Esophagus (tissue), 2 donors: ENCODE measurements at regions not wholly inside any gene's neighbourhood (a gene's known extent, or its start where the extent isn't known, plus 50 kb on each side); places are given as distances from the start of the nearest gene placed in this dataset.

Source experiments
- H3K27ac ChIP-seq, 2 donors: one replicate each; pipeline ENCODE4 v1.5.1; 2013; ENCODE audit warnings: low read depth in 2 of 2, mild to moderate bottlenecking in 2 of 2, inconsistent platforms in 1 of 2, low read length in 1 of 2, moderate library complexity in 1 of 2
- H3K27me3 ChIP-seq, 2 donors: one replicate each; pipeline ENCODE4 v1.6.1; 2013; ENCODE audit warnings: low read length in 2 of 2, control low read depth in 1 of 2, mild to moderate bottlenecking in 1 of 2; ENCODE audit not compliant: insufficient read depth in 2 of 2, control insufficient read depth in 1 of 2
- H3K36me3 ChIP-seq, 2 donors: one replicate each; pipeline ENCODE4 v1.6.1; 2013; ENCODE audit warnings: low read length in 1 of 2; ENCODE audit not compliant: control insufficient read depth in 2 of 2, insufficient read depth in 2 of 2
- H3K4me1 ChIP-seq, 2 donors: one replicate each; pipeline ENCODE4 v1.6.1; 2013; ENCODE audit warnings: low read length in 1 of 2; ENCODE audit not compliant: control insufficient read depth in 2 of 2, insufficient read depth in 2 of 2
- H3K4me3 ChIP-seq, 2 donors: one replicate each; pipeline ENCODE4 v1.5.1; 2013; ENCODE audit warnings: low read length in 2 of 2, mild to moderate bottlenecking in 2 of 2, low read depth in 1 of 2, moderate library complexity in 1 of 2
- H3K9me3 ChIP-seq, 2 donors: one replicate each; pipeline ENCODE4 v1.6.1; 2013; ENCODE audit warnings: mild to moderate bottlenecking in 2 of 2, low read depth in 1 of 2, low read length in 1 of 2, moderate library complexity in 1 of 2; ENCODE audit not compliant: control insufficient read depth in 2 of 2, insufficient read depth in 1 of 2
- WGBS, 2 donors: extraction: QIAGEN DNeasy Blood & Tissue Kit; methylation state at CpG; one replicate each; pipeline ENCODE4 v1.1.7; 2013; 5-methylcytosine and 5-hydroxymethylcytosine counted together
- donor health status: healthy with polysubstance abuse.
- donor health status: Bipolar disorder and iron deficiency.

DNA sequence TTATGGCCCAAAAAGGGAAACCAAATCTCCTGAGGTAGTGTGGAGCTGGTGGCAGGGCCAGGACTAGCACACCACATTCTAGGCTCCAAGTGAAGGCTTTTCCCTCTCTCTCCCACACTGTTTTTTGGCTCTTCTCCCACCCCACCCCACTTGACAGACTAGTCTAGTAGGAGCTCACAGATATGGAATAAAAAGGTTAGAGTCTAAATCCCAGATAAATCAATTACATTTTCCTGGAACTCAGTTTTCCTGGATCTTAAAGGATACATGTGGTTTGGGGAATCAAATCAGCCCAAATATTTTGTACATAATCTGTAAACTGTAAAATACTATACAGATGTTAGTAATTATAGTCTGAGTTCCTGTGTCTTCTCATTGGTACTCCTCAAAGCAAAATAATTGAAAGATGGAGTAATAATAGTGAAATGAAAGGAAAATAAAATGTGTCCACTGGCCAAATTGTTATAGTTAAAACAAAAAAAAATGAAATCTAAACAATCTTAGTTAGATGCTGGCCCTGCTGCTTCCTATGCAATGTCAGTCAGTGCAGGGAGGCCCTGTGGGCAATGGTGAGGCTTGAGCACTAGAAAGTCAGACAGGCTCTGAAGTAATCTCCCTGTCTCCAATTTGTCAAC, 370.4 kb upstream of the CPEB2 start:
- Histone ChIP-seq H3K4me3 (no peak overlapping the region), H3K9me3 (no peaks in the 10 kb centered on the region), H3K27me3 (no peaks in the 10 kb centered on the region), H3K27ac (no peak overlapping the region), H3K36me3 (no peaks in the 10 kb centered on the region), H3K4me1 (no peaks in the 10 kb centered on the region)

DNA sequence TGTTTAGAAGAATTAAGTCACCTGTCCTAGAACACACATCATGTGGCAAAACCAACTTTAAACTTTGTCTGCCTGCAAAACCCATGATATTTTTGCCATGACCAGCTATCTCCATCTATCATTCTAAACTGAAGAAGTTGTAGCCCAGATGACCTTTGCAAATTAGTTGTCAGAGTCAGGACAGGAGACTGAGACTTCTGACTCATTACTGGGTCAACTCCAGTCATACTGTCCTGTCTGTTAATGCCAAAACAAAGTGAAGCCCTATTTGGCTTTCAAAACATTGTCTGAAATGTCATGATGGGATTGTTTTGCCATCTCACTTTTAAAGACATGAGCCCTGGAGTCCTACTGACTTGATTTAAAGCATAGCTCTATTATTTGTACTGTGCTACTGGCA, 365.7 kb upstream of the CPEB2 start:
- no peak overlapping the region for H3K4me3 ChIP-seq
- no peaks in the 10 kb centered on the region for H3K27me3 ChIP-seq
- H3K27ac ChIP-seq, result no peak overlapping the region
- no peaks in the 10 kb centered on the region for H3K36me3 ChIP-seq
- H3K9me3 ChIP-seq, result no peaks in the 10 kb centered on the region
- no peaks in the 10 kb centered on the region for H3K4me1 ChIP-seq

DNA sequence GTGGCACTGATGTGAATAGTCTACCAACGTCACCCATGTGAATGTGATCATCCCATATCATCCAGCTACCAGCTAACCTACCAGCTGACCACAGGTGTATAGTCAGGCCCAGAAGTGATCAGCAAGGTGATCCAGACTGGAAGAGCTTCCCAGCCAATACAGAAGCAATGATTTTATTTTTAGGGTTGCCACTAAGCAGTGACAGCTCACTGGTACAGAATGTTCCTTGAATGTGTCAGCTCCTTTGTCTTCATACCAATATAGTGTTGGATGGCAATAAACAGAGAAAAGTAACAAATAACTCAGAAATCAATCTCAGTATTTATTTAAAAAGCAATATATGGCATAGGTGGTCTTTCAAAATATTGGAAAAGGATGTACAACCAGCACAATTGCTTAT, 361.8 kb upstream of the CPEB2 start:
- WGBS, 2 donors, result 83 to 85% methylated on average over 1 of the region's 1 CpG
- Histone ChIP-seq H3K27me3 (no peaks in the 10 kb centered on the region), H3K9me3 (no peaks in the 10 kb centered on the region), H3K4me3 (no peak overlapping the region), H3K4me1 (no peaks in the 10 kb centered on the region), H3K36me3 (no peaks in the 10 kb centered on the region), H3K27ac (no peak overlapping the region)

DNA sequence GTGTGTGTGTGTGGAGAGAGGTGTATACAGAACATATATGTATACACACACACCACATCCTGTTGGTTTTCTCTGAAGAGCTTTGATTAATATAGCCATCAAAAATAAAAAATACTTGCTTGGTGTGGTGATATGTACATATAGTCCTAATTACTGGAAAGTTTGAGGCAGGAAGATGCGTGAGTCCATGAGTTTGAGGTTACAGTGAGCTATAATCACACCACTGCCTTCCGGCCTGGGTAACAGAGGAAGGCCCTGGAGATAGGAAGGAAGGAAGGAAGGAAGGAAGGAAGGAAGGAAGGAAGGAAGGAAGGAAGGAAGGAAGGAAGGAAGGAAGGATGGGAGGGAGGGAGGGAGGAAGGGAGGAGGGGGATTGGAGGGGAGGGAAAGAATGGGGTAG, 360.4 kb upstream of the CPEB2 start:
- Histone ChIP-seq H3K9me3 (no peaks in the 10 kb centered on the region), H3K27ac (no peak overlapping the region), H3K4me3 (no peak overlapping the region), H3K27me3 (no peaks in the 10 kb centered on the region), H3K36me3 (no peaks in the 10 kb centered on the region), H3K4me1 (no peaks in the 10 kb centered on the region)
- 90 to 96% methylated on average over 2 of the region's 2 CpGs for WGBS, 2 donors

DNA sequence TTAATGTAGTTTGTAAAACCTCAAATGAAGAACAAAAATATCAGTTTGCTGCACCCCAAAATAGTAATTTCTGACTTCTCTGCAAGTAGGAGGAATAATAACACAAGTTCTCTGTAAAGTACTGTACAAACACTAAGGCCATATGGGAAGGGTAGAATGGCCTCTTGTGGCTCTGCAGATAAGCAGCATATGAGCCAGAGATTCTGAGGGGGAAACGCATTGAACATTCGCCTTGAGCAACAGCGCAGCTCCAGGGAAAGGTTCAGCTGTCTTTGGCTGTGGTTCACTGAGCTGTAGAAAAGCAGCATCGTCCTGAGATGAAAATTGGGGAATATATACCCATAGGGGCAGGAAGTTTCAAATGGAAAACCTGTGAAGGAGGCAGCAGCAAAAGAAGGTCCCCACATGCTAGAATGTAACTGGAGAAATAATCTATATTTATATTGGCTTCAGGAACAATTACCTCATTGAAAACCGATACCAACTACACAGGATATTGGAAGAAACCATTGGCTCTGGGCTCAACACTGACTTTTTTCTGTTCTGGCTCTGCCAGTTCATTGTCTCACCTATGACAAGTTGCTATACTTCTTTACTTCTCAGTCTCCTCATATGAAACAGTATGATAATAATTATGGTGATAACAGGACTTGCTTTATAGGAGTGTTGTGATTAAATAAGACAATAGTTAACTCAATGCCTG, 357.6 kb upstream of the CPEB2 start:
- WGBS, 2 donors, result 80 to 81% methylated on average over 5 of the region's 5 CpGs
- Histone ChIP-seq H3K4me3 (no peak overlapping the region), H3K36me3 (no peaks in the 10 kb centered on the region), H3K4me1 (no peaks in the 10 kb centered on the region), H3K9me3 (no peaks in the 10 kb centered on the region), H3K27me3 (no peaks in the 10 kb centered on the region), H3K27ac (no peak overlapping the region)

DNA sequence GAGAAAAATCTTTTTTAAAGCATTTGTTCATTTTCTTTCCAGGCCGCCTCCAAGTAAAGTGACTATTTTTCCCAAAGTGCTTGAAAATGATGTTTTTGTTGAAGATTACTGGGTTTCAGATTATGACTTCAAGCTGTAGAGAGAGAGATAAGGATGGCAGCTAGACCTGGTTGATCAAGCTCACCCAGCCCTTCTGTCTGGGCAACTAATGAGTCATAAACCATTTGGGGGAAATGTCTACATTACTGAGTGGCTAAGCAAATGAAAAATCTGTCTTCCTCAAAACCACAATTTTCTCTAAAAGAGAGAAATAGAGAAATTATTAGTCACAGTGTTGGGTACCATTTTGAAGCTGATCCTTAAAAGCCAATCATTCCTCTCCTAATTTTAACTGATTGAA, 355.4 kb upstream of the CPEB2 start:
- Histone ChIP-seq H3K27ac (no peak overlapping the region), H3K36me3 (no peaks in the 10 kb centered on the region), H3K4me1 (no peaks in the 10 kb centered on the region), H3K9me3 (no peaks in the 10 kb centered on the region), H3K4me3 (no peak overlapping the region), H3K27me3 (no peaks in the 10 kb centered on the region)
- 94 to 96% methylated on average over 1 of the region's 1 CpG for WGBS, 2 donors

DNA sequence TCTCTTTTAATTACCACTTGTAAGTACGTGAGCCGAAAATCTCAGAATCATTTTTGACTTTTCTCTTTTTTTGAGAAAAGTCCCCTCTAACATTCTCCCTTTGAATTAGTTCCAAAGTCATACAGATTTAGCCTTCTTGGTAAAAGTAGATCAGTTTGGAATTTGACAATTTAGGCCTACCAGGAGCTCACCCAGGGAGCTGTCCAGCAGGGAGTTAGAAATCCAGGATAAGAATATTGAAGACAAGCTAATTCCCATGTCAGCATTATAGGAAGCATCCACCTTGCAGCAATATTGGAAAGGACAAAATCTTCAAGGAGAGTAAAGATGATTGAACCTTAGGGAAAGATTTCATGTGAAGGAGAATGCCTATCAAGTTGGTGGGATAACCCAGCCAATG, 352.2 kb upstream of the CPEB2 start:
- WGBS, 2 donors, result 92 to 95% methylated on average over 2 of the region's 2 CpGs
- no peak overlapping the region for H3K27ac ChIP-seq
- H3K9me3 ChIP-seq, result no peaks in the 10 kb centered on the region
- H3K36me3 ChIP-seq, result no peaks in the 10 kb centered on the region
- H3K4me1 ChIP-seq, result no peaks in the 10 kb centered on the region
- H3K4me3 ChIP-seq, result no peak overlapping the region
- H3K27me3 ChIP-seq, result no peaks in the 10 kb centered on the region

DNA sequence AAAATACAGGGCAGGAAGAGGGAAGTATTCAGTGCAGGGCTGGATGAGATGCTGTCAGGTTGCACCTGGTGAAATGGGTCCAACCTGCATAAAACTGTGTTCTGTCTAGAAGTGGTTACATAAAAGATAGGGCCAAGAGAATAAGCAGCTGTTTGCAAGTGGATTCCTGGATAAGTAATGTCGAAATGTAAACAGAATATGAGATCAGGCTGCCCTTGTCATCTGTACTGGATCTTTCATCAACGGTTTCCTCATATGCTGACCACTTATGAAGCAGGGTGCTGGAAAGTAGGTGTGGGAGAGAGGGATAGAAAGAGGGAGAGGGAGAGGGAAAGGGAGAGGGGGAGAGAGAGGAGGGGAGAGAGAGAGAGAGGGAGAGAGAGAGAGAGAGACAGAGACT, 349.8 kb upstream of the CPEB2 start:
- Histone ChIP-seq H3K27me3 (no peaks in the 10 kb centered on the region), H3K27ac (no peak overlapping the region), H3K4me3 (no peak overlapping the region), H3K36me3 (no peaks in the 10 kb centered on the region), H3K4me1 (no peaks in the 10 kb centered on the region), H3K9me3 (no peaks in the 10 kb centered on the region)
- 54 to 59% methylated on average over 2 of the region's 2 CpGs for WGBS, 2 donors

DNA sequence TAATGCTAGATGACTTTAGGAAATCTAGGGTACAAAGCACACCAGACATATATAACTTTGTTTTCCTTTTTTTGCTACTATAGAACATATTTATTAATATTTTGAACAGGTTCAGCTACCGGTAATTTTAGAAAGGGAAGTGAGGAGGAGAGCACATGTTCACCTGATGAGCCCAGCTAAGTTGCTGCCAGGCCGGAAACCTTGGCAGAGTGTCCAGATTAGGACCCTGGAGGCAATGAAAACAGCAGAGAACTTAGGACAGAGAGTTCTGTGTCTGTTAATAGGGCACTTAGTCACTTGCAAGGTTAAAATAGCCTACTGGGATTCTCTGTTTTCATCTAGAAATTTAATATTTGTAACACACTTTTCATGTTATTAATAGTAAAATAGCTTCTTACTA, 348.9 kb upstream of the CPEB2 start:
- H3K36me3 ChIP-seq, result no peaks in the 10 kb centered on the region
- H3K4me1 ChIP-seq, result no peaks in the 10 kb centered on the region
- H3K27me3 ChIP-seq, result no peaks in the 10 kb centered on the region
- no peaks in the 10 kb centered on the region for H3K9me3 ChIP-seq
- H3K4me3 ChIP-seq, result no peak overlapping the region
- 63 to 79% methylated on average over 2 of the region's 2 CpGs for WGBS, 2 donors
- H3K27ac ChIP-seq, result no peak overlapping the region

DNA sequence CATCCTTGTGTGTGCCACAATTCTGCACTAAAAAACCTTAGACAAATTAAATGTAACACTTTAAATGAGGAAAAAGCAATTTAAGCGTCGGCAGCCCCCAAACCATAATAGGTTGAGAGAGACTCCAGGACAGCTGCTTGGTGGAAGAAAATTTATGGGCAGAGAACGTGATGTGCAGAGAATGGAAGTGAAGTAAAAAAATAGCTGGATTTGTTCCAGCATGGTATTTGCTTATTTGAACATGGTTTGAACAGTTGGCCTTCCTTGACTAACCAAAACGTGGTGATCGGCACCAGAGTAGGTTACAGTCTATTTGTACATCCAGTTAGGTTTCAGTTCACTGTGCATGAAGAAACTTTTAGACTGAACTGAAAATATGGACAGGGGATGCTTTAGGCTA, 343.0 kb upstream of the CPEB2 start:
- Histone ChIP-seq H3K4me3 (no peak overlapping the region), H3K4me1 (no peaks in the 10 kb centered on the region), H3K27ac (no peak overlapping the region), H3K9me3 (no peaks in the 10 kb centered on the region), H3K27me3 (no peaks in the 10 kb centered on the region), H3K36me3 (no peaks in the 10 kb centered on the region)
- 66 to 69% methylated on average over 5 of the region's 5 CpGs for WGBS, 2 donors
